SK-N-SH treated with all-trans-retinoic acid at 6 μM for 48 hours (cell line): ENCODE measurements at regions not wholly inside any gene's neighbourhood (a gene's known extent, or its start where the extent isn't known, plus 50 kb on each side); places are given as distances from the start of the nearest gene placed in this dataset.
A peak's percentile ranks its signal among the peaks of the same experiment; 100 is the strongest.
"Not testable (repeated sequence)": the region's sequence is repeated elsewhere in the genome, so short reads cannot be mapped to it uniquely, and the experiment has no call there.

Experiments
- ATAC-seq: fragments of 200-7000 bp; cut with Tn5 transposase; 3 replicates; pipeline ENCODE4 v1.9.1; 2020; ENCODE audit warnings: mild to moderate bottlenecking, moderate library complexity
- ARNTL ChIP-seq: fragments of 450-650 bp; formaldehyde crosslinking; IDR thresholded peaks from 2 replicates; pipeline ENCODE4 v1.5.0; 2020; ENCODE audit warnings: low read depth, mild to moderate bottlenecking, moderate library complexity, borderline replicate concordance
- BACH2 ChIP-seq: fragments of 250-450 bp; sonication (Bioruptor Pico); IDR thresholded peaks from 2 replicates; pipeline ENCODE4 v1.9.0; 2021; ENCODE audit warnings: mild to moderate bottlenecking, borderline replicate concordance
- CSDC2 ChIP-seq: fragments of 250-450 bp; sonication (Bioruptor Pico); IDR thresholded peaks from 2 replicates; pipeline ENCODE4 v1.5.0; 2020; ENCODE audit warnings: mild to moderate bottlenecking, moderate library complexity
- ESRRG ChIP-seq: fragments of 250-450 bp; sonication (Bioruptor Pico); IDR thresholded peaks from 2 replicates; pipeline ENCODE4 v1.6.1; 2021; ENCODE audit warnings: mild to moderate bottlenecking
- GLIS3 ChIP-seq: fragments of 250-450 bp; sonication (Bioruptor Pico); IDR thresholded peaks from 2 replicates; pipeline ENCODE4 v1.5.0; 2020; ENCODE audit warnings: mild to moderate bottlenecking, moderate library complexity
- ISL1 ChIP-seq: fragments of 250-450 bp; sonication (Bioruptor Pico); IDR thresholded peaks from 2 replicates; pipeline ENCODE4 v2.1.2; 2022; ENCODE audit warnings: mild to moderate bottlenecking, moderate library complexity
- OSR1 ChIP-seq: fragments of 250-450 bp; sonication (Bioruptor Pico); IDR thresholded peaks from 2 replicates; pipeline ENCODE4 v1.8.0; 2022; ENCODE audit warnings: moderate library complexity, mild to moderate bottlenecking, inconsistent platforms
- PATZ1 ChIP-seq: fragments of 250-450 bp; sonication (Bioruptor Pico); IDR thresholded peaks from 2 replicates; pipeline ENCODE4 v1.8.0; 2020; ENCODE audit warnings: mild to moderate bottlenecking, moderate library complexity, borderline replicate concordance
- TOX ChIP-seq: fragments of 250-450 bp; sonication (Bioruptor Pico); IDR thresholded peaks from 2 replicates; pipeline ENCODE4 v1.8.0; 2021; ENCODE audit warnings: mild to moderate bottlenecking, moderate library complexity, borderline replicate concordance
- ZC3H10 ChIP-seq: fragments of 250-450 bp; sonication (Bioruptor Pico); IDR thresholded peaks from 2 replicates; pipeline ENCODE4 v1.5.1; 2021; ENCODE audit warnings: mild to moderate bottlenecking, moderate library complexity
- ZNF565 ChIP-seq: fragments of 450-650 bp; formaldehyde crosslinking; conservative IDR thresholded peaks from 2 replicates; pipeline ENCODE4 v1.5.0; 2020; ENCODE audit warnings: low read depth, mild to moderate bottlenecking, moderate library complexity
- ZNF8 ChIP-seq: fragments of 450-650 bp; formaldehyde crosslinking; IDR thresholded peaks from 2 replicates; pipeline ENCODE4 v1.5.0; 2020; ENCODE audit warnings: mild to moderate bottlenecking, moderate library complexity
- TF ChIP-seq, protein P1 (sequence below): fragments of 250-450 bp; sonication (Bioruptor Pico); IDR thresholded peaks from 2 replicates; pipeline ENCODE4 v1.8.0; 2021; ENCODE audit warnings: low read depth, mild to moderate bottlenecking, moderate library complexity, borderline replicate concordance
- TF ChIP-seq, protein P2 (sequence below): fragments of 250-450 bp; sonication (Bioruptor Pico); IDR thresholded peaks from 2 replicates; pipeline ENCODE4 v1.5.0; 2020; ENCODE audit warnings: mild to moderate bottlenecking, moderate library complexity
- TF ChIP-seq, protein P3 (sequence below): fragments of 250-450 bp; sonication (Bioruptor Pico); IDR thresholded peaks from 2 replicates; pipeline ENCODE4 v1.5.1; 2021; ENCODE audit warnings: mild to moderate bottlenecking, moderate library complexity
- TF ChIP-seq, protein P4 (sequence below): fragments of 250-450 bp; sonication (Bioruptor Pico); IDR thresholded peaks from 2 replicates; pipeline ENCODE4 v1.5.1; 2020; ENCODE audit warnings: low read depth, mild to moderate bottlenecking, moderate library complexity

GRCh38 chr6:82507112-82507511 lies 143.5 kb downstream of the TPBG start:
- no peak for TF ChIP-seq ZNF565 (CRISPR knock-in tag)
- ATAC-seq, result no peak

DNA sequence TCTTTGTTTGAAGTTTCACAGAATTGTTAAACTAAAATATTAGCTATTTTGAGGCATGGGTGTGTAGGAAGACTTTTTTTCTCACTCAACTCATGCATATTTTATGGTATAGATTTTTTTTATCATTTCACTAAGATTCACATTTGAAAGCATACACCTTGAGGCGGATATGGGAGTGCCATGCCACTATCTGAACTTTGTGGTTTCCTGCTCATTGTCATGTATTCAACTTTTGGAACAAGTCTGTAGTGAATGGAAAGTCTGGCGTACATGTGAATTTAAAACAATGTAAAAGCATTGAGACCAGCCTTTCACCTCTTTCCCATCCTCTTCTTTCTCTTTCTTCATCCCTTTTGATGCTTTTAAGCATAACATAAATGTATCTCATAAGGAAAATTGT lies 147.9 kb downstream of the TPBG start:
- TF ChIP-seq, protein P1, sequence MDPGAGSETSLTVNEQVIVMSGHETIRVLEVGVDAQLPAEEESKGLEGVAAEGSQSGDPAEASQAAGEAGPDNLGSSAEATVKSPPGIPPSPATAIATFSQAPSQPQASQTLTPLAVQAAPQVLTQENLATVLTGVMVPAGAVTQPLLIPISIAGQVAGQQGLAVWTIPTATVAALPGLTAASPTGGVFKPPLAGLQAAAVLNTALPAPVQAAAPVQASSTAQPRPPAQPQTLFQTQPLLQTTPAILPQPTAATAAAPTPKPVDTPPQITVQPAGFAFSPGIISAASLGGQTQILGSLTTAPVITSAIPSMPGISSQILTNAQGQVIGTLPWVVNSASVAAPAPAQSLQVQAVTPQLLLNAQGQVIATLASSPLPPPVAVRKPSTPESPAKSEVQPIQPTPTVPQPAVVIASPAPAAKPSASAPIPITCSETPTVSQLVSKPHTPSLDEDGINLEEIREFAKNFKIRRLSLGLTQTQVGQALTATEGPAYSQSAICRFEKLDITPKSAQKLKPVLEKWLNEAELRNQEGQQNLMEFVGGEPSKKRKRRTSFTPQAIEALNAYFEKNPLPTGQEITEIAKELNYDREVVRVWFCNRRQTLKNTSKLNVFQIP (CRISPR knock-in tag), result no peak
- TF ChIP-seq ZNF8 (CRISPR knock-in tag), result no peak
- no peak for TF ChIP-seq ARNTL
- no peak for ATAC-seq

DNA sequence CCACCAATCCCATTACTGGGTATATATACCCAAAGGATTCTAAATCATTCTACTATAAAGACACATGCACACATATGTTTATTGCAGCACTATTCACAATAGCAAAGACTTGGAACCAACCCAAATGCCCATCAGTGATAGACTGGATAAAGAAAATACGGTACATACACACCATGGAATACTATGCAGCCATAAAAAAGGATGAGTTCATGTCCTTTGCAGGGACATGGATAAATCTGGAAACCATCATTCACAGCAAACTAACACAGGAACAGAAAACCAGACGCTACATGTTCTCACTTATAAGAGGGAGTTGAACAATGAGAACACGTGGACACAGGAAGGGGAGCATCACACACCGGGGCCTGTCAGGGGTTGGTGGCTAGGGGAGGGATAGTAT lies 154.3 kb downstream of the TPBG start:
- not testable (repeated sequence) for ATAC-seq

- no peak for TF ChIP-seq ZC3H10
- TF ChIP-seq GLIS3 (CRISPR knock-in tag), result no peak
- TF ChIP-seq, protein P2, sequence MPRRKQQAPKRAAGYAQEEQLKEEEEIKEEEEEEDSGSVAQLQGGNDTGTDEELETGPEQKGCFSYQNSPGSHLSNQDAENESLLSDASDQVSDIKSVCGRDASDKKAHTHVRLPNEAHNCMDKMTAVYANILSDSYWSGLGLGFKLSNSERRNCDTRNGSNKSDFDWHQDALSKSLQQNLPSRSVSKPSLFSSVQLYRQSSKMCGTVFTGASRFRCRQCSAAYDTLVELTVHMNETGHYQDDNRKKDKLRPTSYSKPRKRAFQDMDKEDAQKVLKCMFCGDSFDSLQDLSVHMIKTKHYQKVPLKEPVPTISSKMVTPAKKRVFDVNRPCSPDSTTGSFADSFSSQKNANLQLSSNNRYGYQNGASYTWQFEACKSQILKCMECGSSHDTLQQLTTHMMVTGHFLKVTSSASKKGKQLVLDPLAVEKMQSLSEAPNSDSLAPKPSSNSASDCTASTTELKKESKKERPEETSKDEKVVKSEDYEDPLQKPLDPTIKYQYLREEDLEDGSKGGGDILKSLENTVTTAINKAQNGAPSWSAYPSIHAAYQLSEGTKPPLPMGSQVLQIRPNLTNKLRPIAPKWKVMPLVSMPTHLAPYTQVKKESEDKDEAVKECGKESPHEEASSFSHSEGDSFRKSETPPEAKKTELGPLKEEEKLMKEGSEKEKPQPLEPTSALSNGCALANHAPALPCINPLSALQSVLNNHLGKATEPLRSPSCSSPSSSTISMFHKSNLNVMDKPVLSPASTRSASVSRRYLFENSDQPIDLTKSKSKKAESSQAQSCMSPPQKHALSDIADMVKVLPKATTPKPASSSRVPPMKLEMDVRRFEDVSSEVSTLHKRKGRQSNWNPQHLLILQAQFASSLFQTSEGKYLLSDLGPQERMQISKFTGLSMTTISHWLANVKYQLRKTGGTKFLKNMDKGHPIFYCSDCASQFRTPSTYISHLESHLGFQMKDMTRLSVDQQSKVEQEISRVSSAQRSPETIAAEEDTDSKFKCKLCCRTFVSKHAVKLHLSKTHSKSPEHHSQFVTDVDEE (CRISPR knock-in tag), result no peak
- peak; percentile 66 for TF ChIP-seq ISL1
- TF ChIP-seq, protein P3, sequence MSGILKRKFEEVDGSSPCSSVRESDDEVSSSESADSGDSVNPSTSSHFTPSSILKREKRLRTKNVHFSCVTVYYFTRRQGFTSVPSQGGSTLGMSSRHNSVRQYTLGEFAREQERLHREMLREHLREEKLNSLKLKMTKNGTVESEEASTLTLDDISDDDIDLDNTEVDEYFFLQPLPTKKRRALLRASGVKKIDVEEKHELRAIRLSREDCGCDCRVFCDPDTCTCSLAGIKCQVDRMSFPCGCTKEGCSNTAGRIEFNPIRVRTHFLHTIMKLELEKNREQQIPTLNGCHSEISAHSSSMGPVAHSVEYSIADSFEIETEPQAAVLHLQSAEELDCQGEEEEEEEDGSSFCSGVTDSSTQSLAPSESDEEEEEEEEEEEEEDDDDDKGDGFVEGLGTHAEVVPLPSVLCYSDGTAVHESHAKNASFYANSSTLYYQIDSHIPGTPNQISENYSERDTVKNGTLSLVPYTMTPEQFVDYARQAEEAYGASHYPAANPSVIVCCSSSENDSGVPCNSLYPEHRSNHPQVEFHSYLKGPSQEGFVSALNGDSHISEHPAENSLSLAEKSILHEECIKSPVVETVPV (CRISPR knock-in tag), result no peak
- no peak for ATAC-seq
Observed at GRCh38 chr6:82521369-82521768, 157.8 kb downstream of the TPBG start.

- TF ChIP-seq, protein P4, sequence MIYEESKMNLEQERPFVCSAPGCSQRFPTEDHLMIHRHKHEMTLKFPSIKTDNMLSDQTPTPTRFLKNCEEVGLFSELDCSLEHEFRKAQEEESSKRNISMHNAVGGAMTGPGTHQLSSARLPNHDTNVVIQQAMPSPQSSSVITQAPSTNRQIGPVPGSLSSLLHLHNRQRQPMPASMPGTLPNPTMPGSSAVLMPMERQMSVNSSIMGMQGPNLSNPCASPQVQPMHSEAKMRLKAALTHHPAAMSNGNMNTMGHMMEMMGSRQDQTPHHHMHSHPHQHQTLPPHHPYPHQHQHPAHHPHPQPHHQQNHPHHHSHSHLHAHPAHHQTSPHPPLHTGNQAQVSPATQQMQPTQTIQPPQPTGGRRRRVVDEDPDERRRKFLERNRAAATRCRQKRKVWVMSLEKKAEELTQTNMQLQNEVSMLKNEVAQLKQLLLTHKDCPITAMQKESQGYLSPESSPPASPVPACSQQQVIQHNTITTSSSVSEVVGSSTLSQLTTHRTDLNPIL (CRISPR knock-in tag), result no peak
- TF ChIP-seq ZNF565 (CRISPR knock-in tag), result no peak
- TF ChIP-seq GLIS3 (CRISPR knock-in tag), result no peak
- TF ChIP-seq ZNF8 (CRISPR knock-in tag), result no peak
- TF ChIP-seq CSDC2 (CRISPR knock-in tag), result no peak
- no peak for ATAC-seq
Observed at GRCh38 chr6:82521861-82522260, 158.2 kb downstream of the TPBG start.

- TF ChIP-seq ISL1 (no peak), ZC3H10 (no peak), OSR1 (CRISPR knock-in tag) (no peak), BACH2 (CRISPR knock-in tag) (no peak), TOX (CRISPR knock-in tag) (no peak), ZNF565 (CRISPR knock-in tag) (no peak), ESRRG (CRISPR knock-in tag) (no peak), GLIS3 (CRISPR knock-in tag) (no peak), PATZ1 (CRISPR knock-in tag) (no peak), CSDC2 (CRISPR knock-in tag) (no peak)
- TF ChIP-seq, protein P1 (CRISPR knock-in tag), result no peak
- TF ChIP-seq, all 23 proteins: peak for 0
- no peak for ATAC-seq
Observed at GRCh38 chr6:82524031-82524430, 160.4 kb downstream of the TPBG start.
